ENCODE measurements at regions not wholly inside any gene's neighbourhood (a gene's known extent, or its start where the extent isn't known, plus 50 kb on each side); places are given as distances from the start of the nearest gene placed in this dataset.

GRCh38 chr6:113092795-113093194 lies 745.7 kb downstream of the RFPL4B start:
- Mint-ChIP-seq H3K4me1 (ENCODE audit: low read depth) (no peaks in the 10 kb centered on the region), H3K36me3 (ENCODE audit: low read depth) (no peaks in the 10 kb centered on the region), H3K27me3 (ENCODE audit: low read depth) (no peaks in the 10 kb centered on the region), H3K27ac (no peak overlapping the region), H3K9me3 (peaks cover 1% of the 10 kb centered on the region), H3K4me3 (no peak overlapping the region)
- CTCF ChIA-PET, result no interaction called here
- no peak for DNase-seq
- intact Hi-C loops (cut with micrococcal nuclease), result no loop called here

GRCh38 chr6:113094779-113095178 lies 747.6 kb downstream of the RFPL4B start:
- intact Hi-C loops (cut with micrococcal nuclease), result no loop called here
- H3K27ac Mint-ChIP-seq, result no peak overlapping the region
- CTCF ChIA-PET, result no interaction called here
- H3K27me3 Mint-ChIP-seq (ENCODE audit: low read depth), result no peaks in the 10 kb centered on the region
- no peaks in the 10 kb centered on the region for H3K36me3 Mint-ChIP-seq (ENCODE audit: low read depth)
- no peaks in the 10 kb centered on the region for H3K4me1 Mint-ChIP-seq (ENCODE audit: low read depth)
- H3K9me3 Mint-ChIP-seq, result peaks cover 1% of the 10 kb centered on the region
- DNase-seq, result no peak
- no peak overlapping the region for H3K4me3 Mint-ChIP-seq

- intact Hi-C loops (cut with micrococcal nuclease), result no loop called here
- DNase-seq, result no peak
- Mint-ChIP-seq H3K27me3 (ENCODE audit: low read depth) (no peaks in the 10 kb centered on the region), H3K36me3 (ENCODE audit: low read depth) (no peaks in the 10 kb centered on the region), H3K4me3 (no peak overlapping the region), H3K27ac (no peak overlapping the region), H3K4me1 (ENCODE audit: low read depth) (no peaks in the 10 kb centered on the region), H3K9me3 (peaks cover 1% of the 10 kb centered on the region)
- CTCF ChIA-PET, result no interaction called here
Observed at GRCh38 chr6:113095841-113096240, 748.7 kb downstream of the RFPL4B start.

DNA sequence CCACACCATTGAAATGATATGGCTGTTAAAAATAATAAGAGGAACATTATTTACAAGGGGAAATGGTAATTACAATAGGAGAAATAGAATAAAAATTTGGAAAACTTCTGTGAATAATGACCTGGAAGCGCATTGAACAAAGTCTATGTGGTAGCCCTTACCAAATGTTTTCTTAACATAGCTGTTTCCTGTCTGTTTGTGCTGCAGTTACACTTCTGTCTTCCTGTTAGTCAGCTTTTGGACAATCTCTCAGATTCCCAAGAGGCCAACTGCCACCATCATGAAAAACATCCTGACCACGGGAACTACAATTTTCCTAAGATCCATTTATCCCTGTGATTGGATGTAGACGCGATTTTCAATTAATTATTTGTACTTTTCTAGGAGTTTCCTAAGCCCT lies 754.4 kb upstream of the MARCKS start:
- peaks cover 3% of the 10 kb centered on the region for H3K9me3 Mint-ChIP-seq
- no peaks in the 10 kb centered on the region for H3K27me3 Mint-ChIP-seq (ENCODE audit: low read depth)
- intact Hi-C loops (cut with micrococcal nuclease), result no loop called here
- DNase-seq, result no peak
- H3K27ac Mint-ChIP-seq, result no peak overlapping the region
- H3K4me3 Mint-ChIP-seq, result no peak overlapping the region
- no peaks in the 10 kb centered on the region for H3K36me3 Mint-ChIP-seq (ENCODE audit: low read depth)
- H3K4me1 Mint-ChIP-seq (ENCODE audit: low read depth), result no peaks in the 10 kb centered on the region
- CTCF ChIA-PET, result no interaction called here

DNA sequence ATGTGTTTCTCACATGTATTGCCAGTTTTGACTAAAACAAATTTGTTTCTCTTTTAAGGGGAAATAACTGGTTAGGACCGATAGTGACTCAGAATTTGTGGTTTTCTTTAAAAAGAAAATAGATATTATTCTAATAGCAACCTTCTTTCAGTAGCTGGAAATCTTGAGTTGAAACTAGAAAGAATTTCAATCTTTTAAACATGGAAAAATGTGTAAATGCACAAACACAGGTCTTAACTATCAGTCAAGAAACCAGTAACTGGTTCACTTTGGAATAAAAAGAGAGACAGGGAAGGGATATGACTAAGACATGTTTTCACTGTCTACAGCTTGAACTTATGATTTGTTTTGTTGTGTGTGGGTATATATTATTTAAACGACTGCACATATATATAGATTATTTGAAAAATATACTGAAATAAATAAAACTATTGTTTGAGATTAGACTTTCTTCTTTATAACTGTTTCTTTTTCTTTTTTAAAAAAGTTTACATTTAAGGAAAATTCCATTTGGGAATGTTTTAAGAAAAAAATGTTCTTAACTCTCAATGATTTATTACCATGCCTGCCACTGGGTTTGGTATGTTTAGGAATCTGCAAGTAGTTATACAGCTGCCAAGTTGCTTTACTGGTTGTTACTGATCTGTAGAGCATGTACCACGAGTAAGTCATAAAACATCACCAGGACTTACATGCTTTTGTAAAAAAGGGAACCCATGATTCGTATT lies 753.3 kb upstream of the MARCKS start:
- Mint-ChIP-seq H3K36me3 (ENCODE audit: low read depth) (no peaks in the 10 kb centered on the region), H3K27ac (no peak overlapping the region), H3K4me3 (no peak overlapping the region), H3K4me1 (ENCODE audit: low read depth) (no peaks in the 10 kb centered on the region), H3K27me3 (ENCODE audit: low read depth) (no peaks in the 10 kb centered on the region), H3K9me3 (peaks cover 3% of the 10 kb centered on the region)
- CTCF ChIA-PET, result interaction anchor here (0.7 kb wide), 1 partner anchor 758 kb away, joined by 4 read pairs; no protein-coding TSS in a partner anchor
- DNase-seq, result no peak
- intact Hi-C loops (cut with micrococcal nuclease), result no loop called here

GRCh38 chr6:113104541-113104940 lies 752.6 kb upstream of the MARCKS start:
- CTCF ChIA-PET, result interaction anchor here (0.7 kb wide), 1 partner anchor 757 kb away, joined by 4 read pairs; no protein-coding TSS in a partner anchor
- Mint-ChIP-seq H3K4me1 (ENCODE audit: low read depth) (no peaks in the 10 kb centered on the region), H3K4me3 (no peak overlapping the region), H3K9me3 (peaks cover 3% of the 10 kb centered on the region), H3K27me3 (ENCODE audit: low read depth) (no peaks in the 10 kb centered on the region), H3K36me3 (ENCODE audit: low read depth) (no peaks in the 10 kb centered on the region), H3K27ac (no peak overlapping the region)
- no peak for DNase-seq
- intact Hi-C loops (cut with micrococcal nuclease), result no loop called here

DNA sequence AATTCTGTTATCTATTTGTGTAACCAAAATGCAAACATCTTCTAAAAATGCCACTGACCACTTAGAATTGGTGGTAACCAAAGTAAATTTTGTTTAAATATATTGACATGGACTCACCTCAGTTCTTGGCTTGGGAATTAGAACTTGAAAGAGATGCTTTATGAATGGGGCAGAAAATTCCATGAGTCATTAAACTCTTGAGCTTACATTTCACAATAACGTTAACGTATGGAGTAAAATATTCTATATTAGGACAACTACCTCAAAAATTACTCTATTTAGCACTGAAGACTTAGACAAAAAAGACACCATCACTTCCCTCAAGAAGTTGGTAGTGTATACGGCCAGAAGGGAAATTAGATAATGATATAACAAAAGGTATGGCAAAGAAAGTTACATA lies 752.2 kb upstream of the MARCKS start:
- H3K27me3 Mint-ChIP-seq (ENCODE audit: low read depth), result no peaks in the 10 kb centered on the region
- intact Hi-C loops (cut with micrococcal nuclease), result no loop called here
- H3K4me3 Mint-ChIP-seq, result no peak overlapping the region
- H3K27ac Mint-ChIP-seq, result no peak overlapping the region
- no peak for DNase-seq
- no peaks in the 10 kb centered on the region for H3K36me3 Mint-ChIP-seq (ENCODE audit: low read depth)
- CTCF ChIA-PET, result no interaction called here
- H3K4me1 Mint-ChIP-seq (ENCODE audit: low read depth), result no peaks in the 10 kb centered on the region
- H3K9me3 Mint-ChIP-seq, result peaks cover 3% of the 10 kb centered on the region

DNA sequence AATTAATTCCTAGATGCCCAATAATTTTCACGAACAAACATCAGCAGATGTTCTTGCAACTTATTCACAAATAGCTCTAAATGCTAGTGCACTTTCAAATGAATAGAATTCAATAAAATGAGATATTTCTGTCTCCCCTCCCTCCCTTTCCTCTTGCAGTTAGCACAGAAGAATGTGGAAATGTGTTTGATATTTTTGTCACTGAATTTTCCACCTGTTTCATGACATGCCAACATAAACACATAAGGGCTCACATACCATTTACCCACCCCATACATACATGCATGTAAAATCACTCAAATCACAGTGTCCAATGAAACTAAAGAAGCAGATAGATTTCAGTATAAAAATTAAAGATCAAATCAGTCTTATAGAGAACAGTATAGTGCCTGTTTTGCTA lies 746.9 kb upstream of the MARCKS start:
- no peaks in the 10 kb centered on the region for H3K27me3 Mint-ChIP-seq (ENCODE audit: low read depth)
- CTCF ChIA-PET, result no interaction called here
- H3K4me1 Mint-ChIP-seq (ENCODE audit: low read depth), result no peaks in the 10 kb centered on the region

DNA sequence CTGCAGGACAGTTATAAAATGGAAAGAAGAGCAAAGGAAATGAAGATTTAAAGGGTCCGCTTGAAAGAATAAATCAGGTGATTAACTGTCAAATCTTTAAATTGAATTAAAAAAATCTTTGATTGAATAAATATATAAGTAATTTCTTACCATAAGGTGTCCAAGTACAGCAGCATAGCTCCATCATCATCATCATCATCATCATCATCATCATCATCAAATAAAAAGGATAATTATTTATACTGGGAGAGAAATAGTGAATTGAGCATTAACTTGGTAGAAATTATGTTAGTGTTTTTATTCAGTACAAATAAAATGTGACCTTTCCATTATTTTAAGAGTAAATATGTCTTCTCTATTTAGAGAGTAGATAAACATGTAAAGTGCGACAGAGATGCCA lies 745.6 kb upstream of the MARCKS start:
- no peaks in the 10 kb centered on the region for H3K36me3 Mint-ChIP-seq (ENCODE audit: low read depth)
- no peaks in the 10 kb centered on the region for H3K27me3 Mint-ChIP-seq (ENCODE audit: low read depth)
- no peak overlapping the region for H3K4me3 Mint-ChIP-seq
- no peaks in the 10 kb centered on the region for H3K4me1 Mint-ChIP-seq (ENCODE audit: low read depth)
- H3K9me3 Mint-ChIP-seq, result peaks cover 5% of the 10 kb centered on the region
- no peak overlapping the region for H3K27ac Mint-ChIP-seq
- CTCF ChIA-PET, result no interaction called here
- no peak for DNase-seq
- intact Hi-C loops (cut with micrococcal nuclease), result no loop called here

More for the DNA sequence above, 746.9 kb upstream of the MARCKS start:
- DNase-seq, result no peak
- Mint-ChIP-seq H3K36me3 (ENCODE audit: low read depth) (no peaks in the 10 kb centered on the region), H3K9me3 (peaks cover 1% of the 10 kb centered on the region), H3K27ac (no peak overlapping the region), H3K4me3 (no peak overlapping the region)
- intact Hi-C loops (cut with micrococcal nuclease), result no loop called here

- Mint-ChIP-seq H3K4me3 (no peak overlapping the region), H3K9me3 (peaks cover 9% of the 10 kb centered on the region), H3K27me3 (ENCODE audit: low read depth) (no peaks in the 10 kb centered on the region), H3K27ac (no peak overlapping the region), H3K4me1 (ENCODE audit: low read depth) (no peaks in the 10 kb centered on the region), H3K36me3 (ENCODE audit: low read depth) (no peaks in the 10 kb centered on the region)
- CTCF ChIA-PET, result interaction anchor here (0.6 kb wide), 1 partner anchor 13 kb away, joined by 4 read pairs; no protein-coding TSS in a partner anchor
- intact Hi-C loops (cut with micrococcal nuclease), result no loop called here
- no peak for DNase-seq
Observed at GRCh38 chr6:113112086-113112485, 745.1 kb upstream of the MARCKS start.

DNA sequence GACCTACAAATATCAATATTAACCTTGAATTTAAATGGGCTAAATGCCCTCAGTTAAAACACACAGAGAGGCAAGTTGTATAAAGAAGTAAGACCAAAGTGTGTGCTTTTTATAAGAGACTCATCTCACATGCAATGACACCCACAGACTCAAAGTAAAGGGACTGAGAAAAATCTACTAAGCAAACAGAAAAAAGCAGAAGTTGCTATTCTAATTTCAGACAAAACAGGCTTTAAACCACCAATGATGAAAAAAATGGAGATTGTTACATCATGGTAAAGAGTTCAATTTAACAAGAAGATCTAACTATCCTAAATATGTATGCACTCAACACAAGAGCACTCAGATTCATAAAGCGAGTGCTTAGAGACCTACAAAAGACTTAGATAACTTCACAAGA lies 741.9 kb upstream of the MARCKS start:
- H3K36me3 Mint-ChIP-seq (ENCODE audit: low read depth), result no peaks in the 10 kb centered on the region
- CTCF ChIA-PET, result no interaction called here
- H3K4me3 Mint-ChIP-seq, result no peak overlapping the region
- no peaks in the 10 kb centered on the region for H3K4me1 Mint-ChIP-seq (ENCODE audit: low read depth)
- H3K27ac Mint-ChIP-seq, result no peak overlapping the region
- DNase-seq, result no peak
- intact Hi-C loops (cut with micrococcal nuclease), result no loop called here
- no peaks in the 10 kb centered on the region for H3K27me3 Mint-ChIP-seq (ENCODE audit: low read depth)
- peaks cover 12% of the 10 kb centered on the region for H3K9me3 Mint-ChIP-seq

GRCh38 chr6:113120224-113120581 lies 736.9 kb upstream of the MARCKS start:
- intact Hi-C loops (cut with micrococcal nuclease), result no loop called here
- H3K36me3 Mint-ChIP-seq (ENCODE audit: low read depth), result no peaks in the 10 kb centered on the region

DNA sequence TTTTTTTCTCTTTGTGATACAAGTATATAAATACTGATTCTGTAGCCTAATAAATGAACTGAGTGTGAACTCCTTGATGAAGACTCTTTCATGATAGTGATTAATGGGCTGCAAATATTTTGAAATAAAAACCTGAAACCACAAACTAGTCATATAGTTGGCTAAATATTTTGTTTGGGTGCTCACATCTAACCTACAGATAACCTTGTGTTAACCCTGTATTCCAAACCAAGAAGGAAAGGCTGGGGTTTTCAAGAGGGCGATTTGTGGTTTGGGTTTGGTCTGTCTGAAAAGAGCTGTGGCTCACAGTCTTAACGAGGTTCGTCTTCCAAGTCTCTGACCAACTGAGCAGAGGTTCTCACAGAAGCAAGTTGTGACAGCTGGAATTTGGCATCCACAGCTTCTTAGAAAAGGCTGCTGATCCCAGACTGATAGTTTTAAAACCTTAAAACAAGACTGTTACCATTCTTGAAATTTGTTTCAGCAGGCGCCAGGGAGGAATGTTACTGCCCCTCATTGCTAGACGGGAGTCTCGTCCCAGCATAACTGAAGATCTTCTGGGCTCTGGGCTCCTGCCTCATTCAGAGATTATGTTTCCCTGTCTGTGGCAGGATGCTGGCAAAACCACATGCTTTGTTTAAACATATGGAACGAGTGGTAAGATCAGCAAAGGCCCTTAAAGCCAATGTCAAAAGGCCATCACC lies 736.4 kb upstream of the MARCKS start:
- no peak overlapping the region for H3K4me3 Mint-ChIP-seq
- H3K4me1 Mint-ChIP-seq (ENCODE audit: low read depth), result no peaks in the 10 kb centered on the region
- intact Hi-C loops (cut with micrococcal nuclease), result no loop called here
- peaks cover 11% of the 10 kb centered on the region for H3K9me3 Mint-ChIP-seq
- H3K27ac Mint-ChIP-seq, result no peak overlapping the region
- no peaks in the 10 kb centered on the region for H3K27me3 Mint-ChIP-seq (ENCODE audit: low read depth)
- no peaks in the 10 kb centered on the region for H3K36me3 Mint-ChIP-seq (ENCODE audit: low read depth)
- CTCF ChIA-PET, result no interaction called here
- DNase-seq, result no peak

More at GRCh38 chr6:113120224-113120581, 736.9 kb upstream of the MARCKS start:
- Mint-ChIP-seq H3K27me3 (ENCODE audit: low read depth) (no peaks in the 10 kb centered on the region), H3K27ac (no peak overlapping the region), H3K4me3 (no peak overlapping the region), H3K4me1 (ENCODE audit: low read depth) (no peaks in the 10 kb centered on the region), H3K9me3 (peaks cover 11% of the 10 kb centered on the region)
- CTCF ChIA-PET, result no interaction called here
- no peak for DNase-seq

Data from activated naive CD4-positive, alpha-beta T cell treated with anti-CD3 and anti-CD28 coated beads for 36 hours (primary cell).